Mesenchymal stem cell (in vitro differentiated cells and primary cell): ENCODE measurements at regions not wholly inside any gene's neighbourhood (a gene's known extent, or its start where the extent isn't known, plus 50 kb on each side); places are given as distances from the start of the nearest gene placed in this dataset.

ENCODE experiments used
- DNase-seq: peaks from one replicate; pipeline ENCODE4 v3.0.0-alpha.2; 2013
- H2AFZ ChIP-seq: one replicate; pipeline ENCODE4 v1.6.1; 2013; ENCODE audit warnings: low read depth, mild to moderate bottlenecking, control low read depth, inconsistent platforms, low read length, moderate library complexity
- H2AK5ac ChIP-seq: 2 replicates; pipeline ENCODE4 v1.6.1; 2013; ENCODE audit warnings: low read length, moderate library complexity, mild to moderate bottlenecking, inconsistent platforms; ENCODE audit not compliant: severe bottlenecking
- H2BK120ac ChIP-seq: one replicate; pipeline ENCODE4 v1.6.1; 2013; ENCODE audit warnings: low read depth, mild to moderate bottlenecking, inconsistent platforms, low read length, moderate library complexity
- H2BK12ac ChIP-seq, 2 experiments: one replicate each; pipeline ENCODE4 v1.6.1; 2013; ENCODE audit warnings: inconsistent platforms in 2 of 2, low read length in 2 of 2, mild to moderate bottlenecking in 2 of 2, moderate library complexity in 2 of 2, control low read depth in 1 of 2
- H2BK15ac ChIP-seq: one replicate; pipeline ENCODE4 v1.6.1; 2013; ENCODE audit warnings: mild to moderate bottlenecking, low read depth, inconsistent platforms; ENCODE audit not compliant: poor library complexity, severe bottlenecking
- H2BK5ac ChIP-seq: 2 replicates; pipeline ENCODE4 v1.6.1; 2013; ENCODE audit warnings: low read depth, mild to moderate bottlenecking, low read length, control low read depth, inconsistent platforms; ENCODE audit not compliant: poor library complexity, severe bottlenecking
- H3K14ac ChIP-seq, 2 experiments: one replicate each; pipeline ENCODE4 v1.6.1; 2013; ENCODE audit warnings: inconsistent platforms in 2 of 2, low read length in 2 of 2, control low read depth in 1 of 2, mild to moderate bottlenecking in 1 of 2, moderate library complexity in 1 of 2
- H3K18ac ChIP-seq, 2 experiments: one replicate each; pipeline ENCODE4 v1.6.1; 2013; ENCODE audit warnings: inconsistent platforms in 2 of 2, low read length in 2 of 2, control low read depth in 1 of 2, low read depth in 1 of 2, mild to moderate bottlenecking in 1 of 2
- H3K23ac ChIP-seq, 2 experiments: one replicate each; pipeline ENCODE4 v1.6.1; 2013; ENCODE audit warnings: inconsistent platforms in 2 of 2, low read length in 2 of 2, mild to moderate bottlenecking in 2 of 2, moderate library complexity in 2 of 2, control low read depth in 1 of 2
- H3K27ac ChIP-seq: 2 replicates; pipeline ENCODE4 v1.5.1; 2013; ENCODE audit warnings: mild to moderate bottlenecking, moderate library complexity, low read length, control low read depth, inconsistent platforms; ENCODE audit not compliant: poor library complexity, severe bottlenecking
- H3K27me3 ChIP-seq, 2 experiments: 2 replicates each; pipeline versions ENCODE4 v1.6.1 to v1.7.0; 2013; ENCODE audit warnings: low read length in 2 of 2, mild to moderate bottlenecking in 2 of 2, moderate library complexity in 2 of 2, control low read depth in 1 of 2, inconsistent platforms in 1 of 2; ENCODE audit not compliant: control insufficient read depth in 1 of 2, insufficient read depth in 1 of 2
- H3K36me3 ChIP-seq, 2 experiments: 2 replicates each; pipeline versions ENCODE4 v1.6.1 to v1.7.0; 2013; ENCODE audit warnings: low read length in 2 of 2, control low read depth in 1 of 2, inconsistent platforms in 1 of 2, low read depth in 1 of 2, mild to moderate bottlenecking in 1 of 2; ENCODE audit not compliant: insufficient read depth in 2 of 2, control insufficient read depth in 1 of 2
- H3K4ac ChIP-seq, 2 experiments: one replicate each; pipeline ENCODE4 v1.6.1; 2013; ENCODE audit warnings: inconsistent platforms in 2 of 2, low read length in 2 of 2, mild to moderate bottlenecking in 2 of 2, moderate library complexity in 2 of 2, control low read depth in 1 of 2, low read depth in 1 of 2
- H3K4me1 ChIP-seq: 2 replicates; pipeline ENCODE4 v1.6.1; 2013; ENCODE audit warnings: low read depth, low read length, control low read depth; ENCODE audit not compliant: control insufficient read depth, insufficient read depth
- H3K4me2 ChIP-seq: 2 replicates; pipeline ENCODE4 v1.6.1; 2013; ENCODE audit warnings: low read length, mild to moderate bottlenecking, inconsistent platforms; ENCODE audit not compliant: poor library complexity, severe bottlenecking
- H3K4me3 ChIP-seq, 2 experiments: 2 replicates each; pipeline versions ENCODE4 v1.5.1 to v1.7.0; 2013; ENCODE audit warnings: low read length in 2 of 2, mild to moderate bottlenecking in 2 of 2, control low read depth in 1 of 2, low read depth in 1 of 2; ENCODE audit not compliant: insufficient read depth in 1 of 2
- H3K79me1 ChIP-seq: replicated peaks from 2 replicates; pipeline ENCODE4 v1.6.1; 2013; ENCODE audit warnings: mild to moderate bottlenecking, control low read depth, low read length, inconsistent platforms; ENCODE audit not compliant: poor library complexity, severe bottlenecking
- H3K9ac ChIP-seq: 2 replicates; pipeline ENCODE4 v1.7.0; 2013; ENCODE audit warnings: mild to moderate bottlenecking, low read length, moderate library complexity
- H3K9me3 ChIP-seq: 2 replicates; pipeline ENCODE4 v1.7.0; 2013; ENCODE audit warnings: mild to moderate bottlenecking, low read length; ENCODE audit not compliant: control insufficient read depth
- H4K8ac ChIP-seq: one replicate; pipeline ENCODE4 v1.6.1; 2013; ENCODE audit warnings: inconsistent platforms, mild to moderate bottlenecking, low read length, moderate library complexity
- H4K91ac ChIP-seq: one replicate; pipeline ENCODE4 v1.6.1; 2013; ENCODE audit warnings: mild to moderate bottlenecking, low read length, inconsistent platforms
- WGBS: methylation state at CpG from one replicate; pipeline ENCODE4 v1.1.7; 2013; ENCODE audit warnings: mixed read lengths; 5-methylcytosine and 5-hydroxymethylcytosine counted together

GRCh38 chr21:35204850-35205541 lies 155.9 kb upstream of the RUNX1 start:
- no peak overlapping the region for H2BK5ac ChIP-seq
- WGBS, result 89% methylated on average over 17 of the region's 19 CpGs
- no peak overlapping the region for H2AK5ac ChIP-seq
- H2BK12ac ChIP-seq, result peak overlapping the region; percentile 80 to 84
- no peak overlapping the region for H3K4me2 ChIP-seq
- peak overlapping the region in 1 of 2 experiments; percentile 60 for H3K4me3 ChIP-seq
- no peak overlapping the region for H2AFZ ChIP-seq
- H2BK120ac ChIP-seq, result no peak overlapping the region
- peak overlapping the region; percentile 92 for H2BK15ac ChIP-seq
- peak overlapping the region in 1 of 2 experiments; percentile 44 for H3K4ac ChIP-seq
- peak overlapping the region in 1 of 2 experiments; percentile 92 for H3K18ac ChIP-seq
- peak overlapping the region; percentile 81 for H4K8ac ChIP-seq
- no peaks in the 10 kb centered on the region for H3K36me3 ChIP-seq
- H3K27me3 ChIP-seq, result no peaks in the 10 kb centered on the region
- H3K4me1 ChIP-seq, result peaks cover 7% of the 10 kb centered on the region
- H3K23ac ChIP-seq, result no peak overlapping the region
- H3K79me1 ChIP-seq, result no peaks in the 10 kb centered on the region
- H3K14ac ChIP-seq, result peak overlapping the region in 1 of 2 experiments; percentile 72
- H3K9me3 ChIP-seq, result no peaks in the 10 kb centered on the region
- H4K91ac ChIP-seq, result peak overlapping the region; percentile 57
- H3K27ac ChIP-seq, result no peak overlapping the region
- H3K9ac ChIP-seq, result peak overlapping the region; percentile 87
- no peak for DNase-seq

- Histone ChIP-seq H3K23ac (no peak overlapping the region), H3K27me3 (no peaks in the 10 kb centered on the region), H3K79me1 (no peaks in the 10 kb centered on the region), H3K4me2 (no peak overlapping the region), H2BK12ac (peak overlapping the region in 1 of 2 experiments; percentile 65), H2BK5ac (no peak overlapping the region), H3K27ac (no peak overlapping the region), H4K8ac (no peak overlapping the region), H2BK15ac (no peak overlapping the region), H3K9me3 (no peaks in the 10 kb centered on the region), H3K36me3 (no peaks in the 10 kb centered on the region), H3K4me1 (peaks cover 4% of the 10 kb centered on the region), H3K14ac (no peak overlapping the region), H3K4ac (no peak overlapping the region), H2AFZ (no peak overlapping the region), H2BK120ac (no peak overlapping the region), H4K91ac (no peak overlapping the region), H2AK5ac (no peak overlapping the region), H3K4me3 (no peak overlapping the region), H3K9ac (peak overlapping the region; percentile 87), H3K18ac (peak overlapping the region in 1 of 2 experiments; percentile 25)
- 83% methylated on average over 5 of the region's 7 CpGs for WGBS
- DNase-seq, result no peak
Observed at GRCh38 chr21:35204125-35204524, 155.0 kb upstream of the RUNX1 start.

- no peak overlapping the region for H4K8ac ChIP-seq
- H2BK12ac ChIP-seq, result no peak overlapping the region
- DNase-seq, result peak; percentile 94
- no peak overlapping the region for H4K91ac ChIP-seq
- peak overlapping the region in 1 of 2 experiments; percentile 32 for H3K4ac ChIP-seq
- H3K4me3 ChIP-seq, result no peak overlapping the region
- H2AK5ac ChIP-seq, result no peak overlapping the region
- H3K4me2 ChIP-seq, result no peak overlapping the region
- peaks cover 4% of the 10 kb centered on the region for H3K4me1 ChIP-seq
- 29% methylated on average over 7 of the region's 11 CpGs for WGBS
- H2BK15ac ChIP-seq, result no peak overlapping the region
- H2AFZ ChIP-seq, result no peak overlapping the region
- no peak overlapping the region for H2BK120ac ChIP-seq
- no peak overlapping the region for H3K18ac ChIP-seq
- H2BK5ac ChIP-seq, result no peak overlapping the region
- H3K79me1 ChIP-seq, result no peaks in the 10 kb centered on the region
- H3K23ac ChIP-seq, result no peak overlapping the region
- H3K14ac ChIP-seq, result no peak overlapping the region
- H3K9ac ChIP-seq, result peak overlapping the region; percentile 87
- H3K27ac ChIP-seq, result no peak overlapping the region
- H3K9me3 ChIP-seq, result no peaks in the 10 kb centered on the region
- H3K36me3 ChIP-seq, result no peaks in the 10 kb centered on the region
- H3K27me3 ChIP-seq, result no peaks in the 10 kb centered on the region
Observed at GRCh38 chr21:35203093-35203977, 154.2 kb upstream of the RUNX1 start.

GRCh38 chr21:35202431-35202830 lies 153.3 kb upstream of the RUNX1 start:
- Histone ChIP-seq H3K27me3 (no peaks in the 10 kb centered on the region), H3K23ac (no peak overlapping the region), H3K9me3 (no peaks in the 10 kb centered on the region), H2AFZ (no peak overlapping the region), H3K79me1 (no peaks in the 10 kb centered on the region), H3K9ac (peak overlapping the region; percentile 87), H3K4me1 (peaks cover 4% of the 10 kb centered on the region), H3K4me2 (no peak overlapping the region), H4K91ac (no peak overlapping the region), H3K4me3 (no peak overlapping the region), H4K8ac (no peak overlapping the region), H2BK12ac (peak overlapping the region in 1 of 2 experiments; percentile 29), H2BK15ac (no peak overlapping the region), H2AK5ac (no peak overlapping the region), H3K36me3 (no peaks in the 10 kb centered on the region), H2BK5ac (no peak overlapping the region), H3K18ac (no peak overlapping the region), H3K4ac (no peak overlapping the region), H3K27ac (no peak overlapping the region), H2BK120ac (peak overlapping the region; percentile 29), H3K14ac (no peak overlapping the region)
- peak; percentile 57 for DNase-seq
